ENCODE measurements at regions not wholly inside any gene's neighbourhood (a gene's known extent, or its start where the extent isn't known, plus 50 kb on each side); places are given as distances from the start of the nearest gene placed in this dataset.

DNA sequence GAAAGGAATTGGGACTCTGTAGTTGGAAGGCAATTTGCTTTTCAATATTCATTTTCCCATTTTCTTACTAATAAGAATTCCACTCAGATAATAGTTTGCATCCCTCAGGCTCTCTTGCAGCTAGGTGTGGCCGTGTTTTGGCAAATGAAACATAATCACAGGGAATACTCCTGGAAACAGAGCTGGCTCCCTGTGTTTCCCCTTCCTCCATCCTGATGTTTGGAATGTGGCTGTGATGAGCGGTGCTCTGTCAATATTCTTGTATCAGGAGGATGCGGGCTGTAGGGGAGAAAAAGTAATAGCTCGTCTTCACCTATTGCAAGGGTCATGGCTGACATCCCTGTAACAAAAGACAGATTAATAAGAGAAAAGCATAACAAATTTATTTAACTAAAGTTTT lies 271.0 kb downstream of the MYCN start:
- H3K27ac ChIP-seq (ENCODE audit: insufficient read depth, low read length): no peak overlapping the region
- no peaks in the 10 kb centered on the region for H3K27me3 ChIP-seq (ENCODE audit: control insufficient read depth, insufficient read depth, low read length)
- no peak overlapping the region for H4K91ac ChIP-seq (ENCODE audit: insufficient read depth, low read depth, low read length)
- H3K4me1 ChIP-seq (ENCODE audit: control insufficient read depth, insufficient read depth, low read length): no peaks in the 10 kb centered on the region
- H3K14ac ChIP-seq (replicated peaks; ENCODE audit: low read depth, low read length): no peak overlapping the region
- ChIA-PET POLR2A (ENCODE audit: unreplicated experiment) (no interaction called here), CTCF (no interaction called here)
- intact Hi-C loops (cut with micrococcal nuclease) (no loop called here), in situ Hi-C loops (cut with MboI; ENCODE audit: low sequenced_read_pairs) (no loop called here), dilution Hi-C loops (cut with HindIII; ENCODE audit: low sequenced_read_pairs, unreplicated experiment) (no loop called here)
- H2AFZ ChIP-seq (replicated peaks; ENCODE audit: low read length, poor library complexity): no peak overlapping the region
- peaks cover 17% of the 10 kb centered on the region for H3K9me3 ChIP-seq (ENCODE audit: control insufficient read depth, insufficient read depth, low read length)
- H3K36me3 ChIP-seq (ENCODE audit: control insufficient read depth, insufficient read depth, low read length): no peaks in the 10 kb centered on the region
- no peak overlapping the region for H4K5ac ChIP-seq (ENCODE audit: low read depth, low read length)
- no peak overlapping the region for H2BK15ac ChIP-seq (ENCODE audit: low read depth, low read length)
- H3K4me3 ChIP-seq (ENCODE audit: insufficient read depth, low read depth, low read length): no peak overlapping the region
- no peaks in the 10 kb centered on the region for H3K79me1 ChIP-seq (ENCODE audit: low read depth in 1 of 2, low read length in 2 of 2)
- no peaks in the 10 kb centered on the region for H4K20me1 ChIP-seq (ENCODE audit: insufficient read depth, low read length)
- H2BK5ac ChIP-seq (ENCODE audit: low read depth, low read length, poor library complexity, severe bottlenecking): no peak overlapping the region
- H3K9me1 ChIP-seq (ENCODE audit: insufficient read depth, low read length): no peaks in the 10 kb centered on the region
- DNase-seq: no peak
- H2AK9ac ChIP-seq (replicated peaks; ENCODE audit: low read depth, low read length, poor library complexity): no peak overlapping the region
- no peak overlapping the region for H2BK20ac ChIP-seq (ENCODE audit: low read depth, low read length)
- no peak overlapping the region for H3K9ac ChIP-seq (ENCODE audit: low read depth, low read length)
- no peak overlapping the region for H2AK5ac ChIP-seq (ENCODE audit: low read depth, low read length)
- no peak for ATAC-seq (ENCODE audit: low read depth)
- H3K23ac ChIP-seq (ENCODE audit: low read depth, low read length): no peak overlapping the region
- no TSS peak for BruUV-seq (replicated peaks)
- H3K4ac ChIP-seq (ENCODE audit: low read depth, low read length): no peak overlapping the region
- H2BK120ac ChIP-seq (ENCODE audit: low read depth, low read length): no peak overlapping the region
- no peak overlapping the region for H3K18ac ChIP-seq (ENCODE audit: low read depth, low read length)
- TF ChIP-seq BHLHE40 (IDR thresholded peaks at IDR 0.05; ENCODE audit: low read depth, low read length) (no peak), NFE2L2 (IDR thresholded peaks at IDR 0.05; ENCODE audit: low read depth, low read length) (no peak), FOS (IDR thresholded peaks at IDR 0.05; ENCODE audit: low read depth, low read length) (no peak), RFX5 (IDR thresholded peaks at IDR 0.05; ENCODE audit: low read depth, low read length) (no peak), RCOR1 (IDR thresholded peaks at IDR 0.05; ENCODE audit: insufficient replicate concordance, low read length) (no peak), MAZ (IDR thresholded peaks at IDR 0.05; ENCODE audit: borderline replicate concordance, low read depth, low read length) (no peak)
- TF ChIP-seq, protein P1, sequence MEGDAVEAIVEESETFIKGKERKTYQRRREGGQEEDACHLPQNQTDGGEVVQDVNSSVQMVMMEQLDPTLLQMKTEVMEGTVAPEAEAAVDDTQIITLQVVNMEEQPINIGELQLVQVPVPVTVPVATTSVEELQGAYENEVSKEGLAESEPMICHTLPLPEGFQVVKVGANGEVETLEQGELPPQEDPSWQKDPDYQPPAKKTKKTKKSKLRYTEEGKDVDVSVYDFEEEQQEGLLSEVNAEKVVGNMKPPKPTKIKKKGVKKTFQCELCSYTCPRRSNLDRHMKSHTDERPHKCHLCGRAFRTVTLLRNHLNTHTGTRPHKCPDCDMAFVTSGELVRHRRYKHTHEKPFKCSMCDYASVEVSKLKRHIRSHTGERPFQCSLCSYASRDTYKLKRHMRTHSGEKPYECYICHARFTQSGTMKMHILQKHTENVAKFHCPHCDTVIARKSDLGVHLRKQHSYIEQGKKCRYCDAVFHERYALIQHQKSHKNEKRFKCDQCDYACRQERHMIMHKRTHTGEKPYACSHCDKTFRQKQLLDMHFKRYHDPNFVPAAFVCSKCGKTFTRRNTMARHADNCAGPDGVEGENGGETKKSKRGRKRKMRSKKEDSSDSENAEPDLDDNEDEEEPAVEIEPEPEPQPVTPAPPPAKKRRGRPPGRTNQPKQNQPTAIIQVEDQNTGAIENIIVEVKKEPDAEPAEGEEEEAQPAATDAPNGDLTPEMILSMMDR (conservative IDR thresholded peaks at IDR 0.05; ENCODE audit: low read depth, low read length): no peak
- H4K8ac ChIP-seq (ENCODE audit: low read depth in 2 of 2, low read length in 2 of 2): no peak overlapping the region
- H3K4me2 ChIP-seq (ENCODE audit: low read depth, low read length): no peak overlapping the region
- no peak overlapping the region for H3K56ac ChIP-seq (ENCODE audit: extremely low read depth, insufficient read depth, low read length)
- WGBS, 2 experiments (ENCODE audit: extremely low coverage in 2 of 2, insufficient read length in 1 of 2): no CpG with 5 or more reads among the region's 4 CpGs

Measured in IMR-90 (cell line).